ENCODE measurements at regions not wholly inside any gene's neighbourhood (a gene's known extent, or its start where the extent isn't known, plus 50 kb on each side); places are given as distances from the start of the nearest gene placed in this dataset.

GRCh38 chr20:40249805-40250204 is 439.2 kb downstream of the MAFB start:
- Histone ChIP-seq H3K27me3 (no peaks in the 10 kb centered on the region), H3K9me3 (no peaks in the 10 kb centered on the region), H3K36me3 (no peaks in the 10 kb centered on the region), H3K27ac (no peak overlapping the region), H3K4me3 (ENCODE audit: low read depth in 1 of 2, low read length in 1 of 2) (no peak overlapping the region), H3K4me1 (ENCODE audit: control insufficient read depth in 1 of 2, insufficient read depth in 1 of 2, low read depth in 1 of 2, low read length in 1 of 2) (no peaks in the 10 kb centered on the region)
- no peak for TF ChIP-seq CTCF (IDR thresholded peaks at IDR 0.05)

- Histone ChIP-seq H3K27ac (no peak overlapping the region), H3K4me1 (ENCODE audit: control insufficient read depth in 1 of 2, insufficient read depth in 1 of 2, low read depth in 1 of 2, low read length in 1 of 2) (peaks cover 0 to 7% of the 10 kb centered on the region in 2 experiments), H3K27me3 (peaks cover 14% of the 10 kb centered on the region), H3K36me3 (no peaks in the 10 kb centered on the region), H3K9me3 (no peaks in the 10 kb centered on the region), H3K4me3 (ENCODE audit: low read depth in 1 of 2, low read length in 1 of 2) (no peak overlapping the region)
- no peak for TF ChIP-seq CTCF (IDR thresholded peaks at IDR 0.05)
Observed at GRCh38 chr20:40245829-40246228, 443.2 kb downstream of the MAFB start.

GRCh38 chr20:40244286-40244685 is 444.8 kb downstream of the MAFB start:
- Histone ChIP-seq H3K27me3 (peaks cover 18% of the 10 kb centered on the region), H3K27ac (no peak overlapping the region), H3K36me3 (no peaks in the 10 kb centered on the region), H3K4me1 (ENCODE audit: control insufficient read depth in 1 of 2, insufficient read depth in 1 of 2, low read depth in 1 of 2, low read length in 1 of 2) (peaks cover 0 to 7% of the 10 kb centered on the region in 2 experiments), H3K9me3 (no peaks in the 10 kb centered on the region), H3K4me3 (ENCODE audit: low read depth in 1 of 2, low read length in 1 of 2) (no peak overlapping the region)
- no peak for TF ChIP-seq CTCF (IDR thresholded peaks at IDR 0.05)

GRCh38 chr20:40241596-40242343 is 447.3 kb downstream of the MAFB start:
- Histone ChIP-seq H3K9me3 (no peaks in the 10 kb centered on the region), H3K27ac (no peak overlapping the region), H3K4me1 (ENCODE audit: control insufficient read depth in 1 of 2, insufficient read depth in 1 of 2, low read depth in 1 of 2, low read length in 1 of 2) (peaks cover 0 to 7% of the 10 kb centered on the region in 2 experiments), H3K27me3 (peaks cover 26% of the 10 kb centered on the region), H3K4me3 (ENCODE audit: low read depth in 1 of 2, low read length in 1 of 2) (no peak overlapping the region), H3K36me3 (no peaks in the 10 kb centered on the region)
- TF ChIP-seq CTCF (IDR thresholded peaks at IDR 0.05) = no peak

- no peak for TF ChIP-seq CTCF (IDR thresholded peaks at IDR 0.05)
- Histone ChIP-seq H3K27ac (no peak overlapping the region), H3K36me3 (no peaks in the 10 kb centered on the region), H3K4me1 (ENCODE audit: control insufficient read depth in 1 of 2, insufficient read depth in 1 of 2, low read depth in 1 of 2, low read length in 1 of 2) (peaks cover 0 to 7% of the 10 kb centered on the region in 2 experiments), H3K27me3 (peaks cover 33% of the 10 kb centered on the region), H3K9me3 (no peaks in the 10 kb centered on the region), H3K4me3 (ENCODE audit: low read depth in 1 of 2, low read length in 1 of 2) (no peak overlapping the region)
Observed at GRCh38 chr20:40238511-40238910, 450.5 kb downstream of the MAFB start.

All from neutrophil (primary cell).